Fibroblast of villous mesenchyme (primary cell): ENCODE measurements at regions not wholly inside any gene's neighbourhood (a gene's known extent, or its start where the extent isn't known, plus 50 kb on each side); places are given as distances from the start of the nearest gene placed in this dataset.
A peak's percentile ranks its signal among the peaks of the same experiment; 100 is the strongest.

Source experiments
- DNase-seq: peaks from one replicate; pipeline ENCODE4 v3.0.0-alpha.2; 2010; ENCODE audit warnings: low read depth
- H3K4me3 ChIP-seq: 2 replicates; pipeline ENCODE4 v1.5.1; 2011; ENCODE audit warnings: low read depth, mild to moderate bottlenecking, low read length
- TF ChIP-seq, protein P1 (sequence below): IDR thresholded peaks from 2 replicates; pipeline ENCODE4 v1.5.1; 2012; ENCODE audit warnings: low read depth, mild to moderate bottlenecking, low read length; ENCODE audit not compliant: insufficient read depth

DNA sequence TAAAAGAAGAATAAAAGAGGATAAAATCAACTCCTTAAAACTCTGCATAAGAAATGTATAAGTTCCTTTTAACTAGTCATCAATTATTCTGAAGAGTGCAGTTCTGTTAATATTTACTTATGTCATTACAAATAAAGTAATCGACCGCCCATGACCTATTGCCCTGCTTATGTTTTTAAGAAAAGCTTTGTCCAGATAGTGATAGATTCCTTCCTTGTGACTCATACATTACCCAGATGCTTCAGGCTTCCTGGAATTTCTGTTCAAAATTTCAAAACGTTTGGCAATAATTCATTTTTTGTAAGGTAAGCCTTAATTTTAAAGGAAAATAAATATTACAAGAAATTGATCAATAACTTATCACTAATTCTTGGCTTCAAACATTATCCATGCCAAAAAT, 918.2 kb upstream of the ADGRL2 start:
- no peak overlapping the region for H3K4me3 ChIP-seq
- TF ChIP-seq, protein P1, sequence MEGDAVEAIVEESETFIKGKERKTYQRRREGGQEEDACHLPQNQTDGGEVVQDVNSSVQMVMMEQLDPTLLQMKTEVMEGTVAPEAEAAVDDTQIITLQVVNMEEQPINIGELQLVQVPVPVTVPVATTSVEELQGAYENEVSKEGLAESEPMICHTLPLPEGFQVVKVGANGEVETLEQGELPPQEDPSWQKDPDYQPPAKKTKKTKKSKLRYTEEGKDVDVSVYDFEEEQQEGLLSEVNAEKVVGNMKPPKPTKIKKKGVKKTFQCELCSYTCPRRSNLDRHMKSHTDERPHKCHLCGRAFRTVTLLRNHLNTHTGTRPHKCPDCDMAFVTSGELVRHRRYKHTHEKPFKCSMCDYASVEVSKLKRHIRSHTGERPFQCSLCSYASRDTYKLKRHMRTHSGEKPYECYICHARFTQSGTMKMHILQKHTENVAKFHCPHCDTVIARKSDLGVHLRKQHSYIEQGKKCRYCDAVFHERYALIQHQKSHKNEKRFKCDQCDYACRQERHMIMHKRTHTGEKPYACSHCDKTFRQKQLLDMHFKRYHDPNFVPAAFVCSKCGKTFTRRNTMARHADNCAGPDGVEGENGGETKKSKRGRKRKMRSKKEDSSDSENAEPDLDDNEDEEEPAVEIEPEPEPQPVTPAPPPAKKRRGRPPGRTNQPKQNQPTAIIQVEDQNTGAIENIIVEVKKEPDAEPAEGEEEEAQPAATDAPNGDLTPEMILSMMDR: no peak
- peak; percentile 12 for DNase-seq

DNA sequence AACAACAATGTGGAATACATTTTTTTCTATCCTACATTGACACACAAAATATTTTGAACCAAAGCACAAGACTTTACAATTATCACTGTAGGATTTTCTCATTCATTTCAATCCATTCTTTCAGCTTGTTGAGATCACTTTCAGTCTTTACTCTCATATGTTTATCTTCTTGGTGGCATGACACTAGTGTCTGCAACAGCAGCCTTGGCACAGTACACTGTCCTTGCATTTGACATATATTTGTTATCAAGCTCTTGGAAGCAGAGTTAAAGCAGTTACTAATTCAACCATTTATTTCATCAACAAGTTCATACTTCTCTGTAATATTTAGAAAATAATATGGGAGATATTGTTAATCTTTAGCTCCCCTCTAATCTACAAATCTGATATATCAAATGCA, 922.4 kb upstream of the ADGRL2 start:
- no peak for DNase-seq
- no peak overlapping the region for H3K4me3 ChIP-seq
- TF ChIP-seq, protein P1: no peak

DNA sequence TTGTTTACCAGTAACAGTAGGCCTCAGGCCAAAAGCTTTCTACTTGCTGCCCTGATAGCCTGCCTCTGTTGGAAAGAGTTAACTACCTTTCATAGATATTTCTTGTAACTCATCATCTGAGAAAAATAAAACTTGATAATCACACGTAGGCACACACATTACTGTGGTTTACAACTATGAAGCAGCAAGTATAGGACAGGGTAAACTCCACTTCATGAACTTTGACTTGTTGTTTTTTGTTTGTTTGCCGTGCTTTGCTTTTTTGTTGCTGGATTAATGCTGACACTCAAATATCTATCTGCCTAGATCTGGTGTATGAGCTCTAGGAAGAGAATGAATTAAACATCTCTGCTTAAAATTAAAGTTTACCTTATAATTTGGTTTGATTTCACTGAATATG, 924.7 kb upstream of the ADGRL2 start:
- no peak overlapping the region for H3K4me3 ChIP-seq
- DNase-seq: no peak
- TF ChIP-seq, protein P1: no peak

DNA sequence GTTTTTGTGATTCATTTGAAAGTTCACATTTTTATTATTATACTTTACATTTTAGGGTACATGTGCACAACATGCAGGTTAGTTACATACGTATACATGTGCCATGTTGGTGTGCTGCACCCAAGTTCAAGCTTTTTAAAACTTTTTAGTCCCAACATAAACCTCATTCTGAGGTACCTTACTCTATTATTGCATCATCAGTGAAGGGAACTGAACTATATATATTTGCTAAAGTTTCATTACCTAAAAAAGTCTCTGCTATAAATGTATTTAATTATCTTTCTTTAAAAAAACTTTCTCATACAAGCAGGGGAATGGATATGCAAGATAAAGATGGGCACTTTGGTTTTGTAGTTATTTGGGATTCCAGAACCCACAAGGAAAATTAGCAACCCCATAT, 931.4 kb upstream of the ADGRL2 start:
- TF ChIP-seq, protein P1: no peak
- no peak for DNase-seq
- no peak overlapping the region for H3K4me3 ChIP-seq

DNA sequence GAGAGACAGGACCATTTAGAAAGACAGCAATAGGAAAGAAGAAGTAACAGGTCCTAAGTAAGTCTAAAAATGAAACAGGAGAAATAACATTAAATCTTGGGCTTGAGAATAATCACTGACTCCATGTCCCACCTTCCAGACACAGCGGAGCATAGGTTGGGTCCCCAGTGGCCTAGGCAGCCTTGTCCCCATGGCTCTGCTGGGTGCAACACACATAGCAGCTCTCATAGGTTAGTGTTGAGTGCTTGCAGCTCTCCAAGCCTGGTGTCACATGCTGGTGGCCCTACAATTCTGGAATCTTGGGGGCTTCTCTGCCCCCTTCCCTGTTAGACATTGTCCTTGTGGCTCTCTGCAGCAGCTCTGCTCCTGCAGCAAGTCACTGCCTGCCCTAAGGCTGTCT, 952.8 kb upstream of the ADGRL2 start:
- H3K4me3 ChIP-seq: no peak overlapping the region
- TF ChIP-seq, protein P1: no peak
- no peak for DNase-seq

DNA sequence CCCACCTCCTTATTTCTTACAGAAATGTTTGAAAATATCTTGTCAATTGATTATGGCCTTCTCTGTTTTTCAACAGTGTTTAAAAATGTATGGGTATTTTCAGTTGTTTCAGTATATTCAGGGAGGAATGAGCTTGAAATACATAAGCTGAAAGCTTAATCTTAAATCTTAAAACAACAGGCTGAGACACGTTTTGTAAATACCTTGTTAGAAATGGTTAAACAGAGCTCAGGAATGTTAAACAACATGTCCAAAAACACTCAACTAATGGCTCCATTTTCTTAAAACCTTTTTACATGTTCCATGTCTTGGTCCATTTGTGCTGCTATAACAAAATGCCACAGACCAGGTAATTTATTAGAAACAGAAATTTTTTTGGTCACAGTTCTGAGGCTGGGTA, 953.8 kb upstream of the ADGRL2 start:
- DNase-seq: no peak
- TF ChIP-seq, protein P1: no peak
- H3K4me3 ChIP-seq: no peak overlapping the region

DNA sequence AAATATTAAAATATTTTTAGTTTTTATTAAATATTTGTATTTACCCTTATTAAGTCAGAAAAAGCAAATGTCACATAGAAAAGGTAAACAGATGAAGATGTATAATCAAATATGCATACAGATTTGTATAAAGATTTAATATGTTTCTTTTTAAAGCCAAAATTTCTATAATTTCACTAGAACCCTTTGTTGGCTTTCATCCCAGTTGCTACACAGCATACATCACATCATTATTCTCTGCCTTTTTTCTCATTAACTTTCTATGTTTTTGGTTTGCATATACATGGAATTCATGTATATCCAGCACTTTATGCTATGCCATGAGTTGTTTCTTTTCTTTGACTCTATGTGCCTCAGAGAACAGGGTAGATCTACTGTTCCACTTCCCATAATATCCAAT, 957.9 kb upstream of the ADGRL2 start:
- TF ChIP-seq, protein P1: no peak
- no peak overlapping the region for H3K4me3 ChIP-seq
- no peak for DNase-seq
